Ishikawa (cell line): ENCODE measurements at regions not wholly inside any gene's neighbourhood (a gene's known extent, or its start where the extent isn't known, plus 50 kb on each side); places are given as distances from the start of the nearest gene placed in this dataset.

ENCODE experiments used
- CREB1 ChIP-seq: IDR thresholded peaks from 2 replicates; pipeline ENCODE4 v1.6.1; 2012; ENCODE audit warnings: low read depth
- EGR1 ChIP-seq: IDR thresholded peaks from 2 replicates; pipeline ENCODE4 v1.6.1; 2012
- EP300 ChIP-seq: IDR thresholded peaks from 2 replicates; pipeline ENCODE4 v1.6.1; 2012; ENCODE audit warnings: borderline replicate concordance
- RAD21 ChIP-seq: IDR thresholded peaks from 2 replicates; pipeline ENCODE4 v1.6.1; 2012; ENCODE audit warnings: low read depth
- TCF12 ChIP-seq: IDR thresholded peaks from 2 replicates; pipeline ENCODE4 v1.6.1; 2012; ENCODE audit warnings: low read depth
- YY1 ChIP-seq: IDR thresholded peaks from 2 replicates; pipeline ENCODE4 v1.6.1; 2012; ENCODE audit warnings: low read depth
- TF ChIP-seq, protein P1 (sequence below): IDR thresholded peaks from 2 replicates; pipeline ENCODE4 v1.6.1; 2012; ENCODE audit warnings: low read depth, mild to moderate bottlenecking

DNA sequence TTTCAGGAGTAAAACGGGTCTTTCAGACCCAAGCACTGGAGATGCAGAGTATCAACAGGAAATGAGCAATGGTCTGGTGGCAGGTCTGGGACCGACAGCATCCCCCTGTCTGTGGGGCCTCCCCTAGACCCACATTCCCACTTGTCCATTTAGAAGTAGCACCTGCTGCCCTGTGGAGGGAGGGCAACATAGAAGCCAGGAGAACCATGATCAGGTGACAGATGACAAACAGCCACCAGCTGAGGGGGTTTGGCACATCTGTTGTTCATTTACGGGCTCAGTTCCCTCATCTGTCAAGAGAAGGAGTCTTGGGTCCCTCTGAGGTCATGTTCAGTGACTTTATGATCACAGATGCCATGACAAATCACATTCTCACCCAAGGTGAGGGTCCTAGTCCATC, 77.9 kb upstream of the SLC66A3 start:
- no peak for TF ChIP-seq RAD21
- TF ChIP-seq, protein P1, sequence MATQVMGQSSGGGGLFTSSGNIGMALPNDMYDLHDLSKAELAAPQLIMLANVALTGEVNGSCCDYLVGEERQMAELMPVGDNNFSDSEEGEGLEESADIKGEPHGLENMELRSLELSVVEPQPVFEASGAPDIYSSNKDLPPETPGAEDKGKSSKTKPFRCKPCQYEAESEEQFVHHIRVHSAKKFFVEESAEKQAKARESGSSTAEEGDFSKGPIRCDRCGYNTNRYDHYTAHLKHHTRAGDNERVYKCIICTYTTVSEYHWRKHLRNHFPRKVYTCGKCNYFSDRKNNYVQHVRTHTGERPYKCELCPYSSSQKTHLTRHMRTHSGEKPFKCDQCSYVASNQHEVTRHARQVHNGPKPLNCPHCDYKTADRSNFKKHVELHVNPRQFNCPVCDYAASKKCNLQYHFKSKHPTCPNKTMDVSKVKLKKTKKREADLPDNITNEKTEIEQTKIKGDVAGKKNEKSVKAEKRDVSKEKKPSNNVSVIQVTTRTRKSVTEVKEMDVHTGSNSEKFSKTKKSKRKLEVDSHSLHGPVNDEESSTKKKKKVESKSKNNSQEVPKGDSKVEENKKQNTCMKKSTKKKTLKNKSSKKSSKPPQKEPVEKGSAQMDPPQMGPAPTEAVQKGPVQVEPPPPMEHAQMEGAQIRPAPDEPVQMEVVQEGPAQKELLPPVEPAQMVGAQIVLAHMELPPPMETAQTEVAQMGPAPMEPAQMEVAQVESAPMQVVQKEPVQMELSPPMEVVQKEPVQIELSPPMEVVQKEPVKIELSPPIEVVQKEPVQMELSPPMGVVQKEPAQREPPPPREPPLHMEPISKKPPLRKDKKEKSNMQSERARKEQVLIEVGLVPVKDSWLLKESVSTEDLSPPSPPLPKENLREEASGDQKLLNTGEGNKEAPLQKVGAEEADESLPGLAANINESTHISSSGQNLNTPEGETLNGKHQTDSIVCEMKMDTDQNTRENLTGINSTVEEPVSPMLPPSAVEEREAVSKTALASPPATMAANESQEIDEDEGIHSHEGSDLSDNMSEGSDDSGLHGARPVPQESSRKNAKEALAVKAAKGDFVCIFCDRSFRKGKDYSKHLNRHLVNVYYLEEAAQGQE, result no peak
- TF ChIP-seq EP300, result no peak
- TF ChIP-seq EGR1, result no peak
- no peak for TF ChIP-seq CREB1
- no peak for TF ChIP-seq YY1
- TF ChIP-seq TCF12, result no peak
